ENCODE measurements at regions not wholly inside any gene's neighbourhood (a gene's known extent, or its start where the extent isn't known, plus 50 kb on each side); places are given as distances from the start of the nearest gene placed in this dataset.

- Mint-ChIP-seq H3K27me3 (ENCODE audit: insufficient read depth, low read depth) (peaks cover 2% of the 10 kb centered on the region), H3K4me3 (no peak overlapping the region), H3K36me3 (no peaks in the 10 kb centered on the region), H3K4me1 (peaks cover 7% of the 10 kb centered on the region), H3K27ac (no peak overlapping the region), H3K9me3 (peaks cover 4% of the 10 kb centered on the region)
- no peaks in the 10 kb centered on the region for H3K79me2 ChIP-seq (ENCODE audit: low read depth)
- H3K9me3 ChIP-seq (ENCODE audit: low read depth), result no peaks in the 10 kb centered on the region
- no peaks in the 10 kb centered on the region for H3K36me3 ChIP-seq
- no peak for DNase-seq (ENCODE audit: low spot score)
- H4K20me1 ChIP-seq (ENCODE audit: low read depth), result no peaks in the 10 kb centered on the region
- no peak overlapping the region for H3K4me3 ChIP-seq
- no peaks in the 10 kb centered on the region for H3F3A ChIP-seq (ENCODE audit: low read depth)
- H3K9ac ChIP-seq, result no peak overlapping the region
- H3K4me1 ChIP-seq, result peaks cover 8% of the 10 kb centered on the region
- no peak overlapping the region for H3K4me2 ChIP-seq
- H2AFZ ChIP-seq (replicated peaks), result peak overlapping the region; percentile 70
- H3K27ac ChIP-seq, result no peak overlapping the region
- no peaks in the 10 kb centered on the region for H3K27me3 ChIP-seq
- no peak for TF ChIP-seq EZH2phosphoT487 (IDR thresholded peaks at IDR 0.05)
- TF ChIP-seq EZH2 (IDR thresholded peaks at IDR 0.05), result no peak
- TF ChIP-seq, protein P1, sequence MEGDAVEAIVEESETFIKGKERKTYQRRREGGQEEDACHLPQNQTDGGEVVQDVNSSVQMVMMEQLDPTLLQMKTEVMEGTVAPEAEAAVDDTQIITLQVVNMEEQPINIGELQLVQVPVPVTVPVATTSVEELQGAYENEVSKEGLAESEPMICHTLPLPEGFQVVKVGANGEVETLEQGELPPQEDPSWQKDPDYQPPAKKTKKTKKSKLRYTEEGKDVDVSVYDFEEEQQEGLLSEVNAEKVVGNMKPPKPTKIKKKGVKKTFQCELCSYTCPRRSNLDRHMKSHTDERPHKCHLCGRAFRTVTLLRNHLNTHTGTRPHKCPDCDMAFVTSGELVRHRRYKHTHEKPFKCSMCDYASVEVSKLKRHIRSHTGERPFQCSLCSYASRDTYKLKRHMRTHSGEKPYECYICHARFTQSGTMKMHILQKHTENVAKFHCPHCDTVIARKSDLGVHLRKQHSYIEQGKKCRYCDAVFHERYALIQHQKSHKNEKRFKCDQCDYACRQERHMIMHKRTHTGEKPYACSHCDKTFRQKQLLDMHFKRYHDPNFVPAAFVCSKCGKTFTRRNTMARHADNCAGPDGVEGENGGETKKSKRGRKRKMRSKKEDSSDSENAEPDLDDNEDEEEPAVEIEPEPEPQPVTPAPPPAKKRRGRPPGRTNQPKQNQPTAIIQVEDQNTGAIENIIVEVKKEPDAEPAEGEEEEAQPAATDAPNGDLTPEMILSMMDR (IDR thresholded peaks at IDR 0.05), result no peak
Observed at GRCh38 chr2:34831096-34831495, 1232.0 kb upstream of the FAM98A start.

- Mint-ChIP-seq H3K27me3 (ENCODE audit: insufficient read depth, low read depth) (peaks cover 2% of the 10 kb centered on the region), H3K4me3 (no peak overlapping the region), H3K9me3 (peaks cover 4% of the 10 kb centered on the region), H3K27ac (no peak overlapping the region), H3K36me3 (no peaks in the 10 kb centered on the region), H3K4me1 (peaks cover 7% of the 10 kb centered on the region)
- H3K4me3 ChIP-seq, result no peak overlapping the region
- H3K4me1 ChIP-seq, result peaks cover 8% of the 10 kb centered on the region
- no peaks in the 10 kb centered on the region for H3K9me3 ChIP-seq (ENCODE audit: low read depth)
- no peaks in the 10 kb centered on the region for H3F3A ChIP-seq (ENCODE audit: low read depth)
- no peak for DNase-seq (ENCODE audit: low spot score)
- H3K36me3 ChIP-seq, result no peaks in the 10 kb centered on the region
- H2AFZ ChIP-seq (replicated peaks), result no peak overlapping the region
- no peaks in the 10 kb centered on the region for H3K79me2 ChIP-seq (ENCODE audit: low read depth)
- TF ChIP-seq EZH2 (IDR thresholded peaks at IDR 0.05) (no peak), EZH2phosphoT487 (IDR thresholded peaks at IDR 0.05) (no peak)
- TF ChIP-seq, protein P1 (IDR thresholded peaks at IDR 0.05), result no peak
- H3K9ac ChIP-seq, result no peak overlapping the region
- H3K27me3 ChIP-seq, result no peaks in the 10 kb centered on the region
- no peak overlapping the region for H3K4me2 ChIP-seq
- no peak overlapping the region for H3K27ac ChIP-seq
- no peaks in the 10 kb centered on the region for H4K20me1 ChIP-seq (ENCODE audit: low read depth)
Observed at GRCh38 chr2:34828481-34828880, 1229.4 kb upstream of the FAM98A start.

- Mint-ChIP-seq H3K9me3 (peaks cover 4% of the 10 kb centered on the region), H3K4me1 (peaks cover 7% of the 10 kb centered on the region), H3K4me3 (no peak overlapping the region), H3K27ac (no peak overlapping the region), H3K36me3 (no peaks in the 10 kb centered on the region), H3K27me3 (ENCODE audit: insufficient read depth, low read depth) (peaks cover 2% of the 10 kb centered on the region)
- Histone ChIP-seq H4K20me1 (ENCODE audit: low read depth) (no peaks in the 10 kb centered on the region), H3F3A (ENCODE audit: low read depth) (no peaks in the 10 kb centered on the region), H3K4me1 (peaks cover 8% of the 10 kb centered on the region), H3K9me3 (ENCODE audit: low read depth) (no peaks in the 10 kb centered on the region), H3K9ac (no peak overlapping the region), H3K4me3 (no peak overlapping the region), H3K4me2 (no peak overlapping the region), H2AFZ (replicated peaks) (no peak overlapping the region), H3K27ac (no peak overlapping the region), H3K79me2 (ENCODE audit: low read depth) (no peaks in the 10 kb centered on the region), H3K36me3 (no peaks in the 10 kb centered on the region), H3K27me3 (no peaks in the 10 kb centered on the region)
- TF ChIP-seq EZH2phosphoT487 (IDR thresholded peaks at IDR 0.05), result no peak
- TF ChIP-seq EZH2 (IDR thresholded peaks at IDR 0.05), result no peak
- TF ChIP-seq, protein P1 (IDR thresholded peaks at IDR 0.05), result no peak
- no peak for DNase-seq (ENCODE audit: low spot score)
Observed at GRCh38 chr2:34827398-34827797, 1228.3 kb upstream of the FAM98A start.

Measured in neural progenitor cell (in vitro differentiated cells).